ENCODE measurements at regions not wholly inside any gene's neighbourhood (a gene's known extent, or its start where the extent isn't known, plus 50 kb on each side); places are given as distances from the start of the nearest gene placed in this dataset.

DNA sequence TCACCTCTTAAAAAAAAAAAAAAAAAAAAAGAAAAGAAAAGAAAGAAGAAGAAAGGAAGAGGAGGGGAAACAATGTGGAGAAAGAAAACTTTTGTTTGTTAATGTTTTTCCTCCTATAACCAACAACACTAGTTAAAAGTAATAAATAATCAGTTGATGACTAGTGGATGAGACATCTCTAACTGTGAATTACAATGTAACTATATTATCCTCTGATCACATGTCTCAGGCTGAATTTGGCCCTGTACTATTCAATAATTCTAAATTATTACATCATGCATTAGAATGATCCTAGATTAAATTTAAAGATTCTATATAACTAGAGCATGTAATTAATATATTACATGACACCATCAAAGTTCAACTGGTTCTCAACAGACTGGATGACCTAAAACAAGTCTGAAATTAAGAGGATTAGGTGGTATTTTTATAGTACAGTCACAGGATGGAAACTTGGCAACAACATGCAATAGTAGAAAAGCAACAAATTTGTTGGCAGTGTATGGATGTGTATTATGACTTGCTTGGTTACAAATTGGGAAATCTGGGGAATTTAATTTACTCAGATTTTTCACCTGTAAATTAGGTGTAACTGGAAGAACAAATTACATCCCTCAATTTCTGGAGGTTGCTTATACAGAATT is 269.3 kb upstream of the SETBP1 start:
- TF ChIP-seq POLR2A (IDR thresholded peaks at IDR 0.05; ENCODE audit: extremely low read depth, insufficient read length), result no peak
- TF ChIP-seq, protein P1, sequence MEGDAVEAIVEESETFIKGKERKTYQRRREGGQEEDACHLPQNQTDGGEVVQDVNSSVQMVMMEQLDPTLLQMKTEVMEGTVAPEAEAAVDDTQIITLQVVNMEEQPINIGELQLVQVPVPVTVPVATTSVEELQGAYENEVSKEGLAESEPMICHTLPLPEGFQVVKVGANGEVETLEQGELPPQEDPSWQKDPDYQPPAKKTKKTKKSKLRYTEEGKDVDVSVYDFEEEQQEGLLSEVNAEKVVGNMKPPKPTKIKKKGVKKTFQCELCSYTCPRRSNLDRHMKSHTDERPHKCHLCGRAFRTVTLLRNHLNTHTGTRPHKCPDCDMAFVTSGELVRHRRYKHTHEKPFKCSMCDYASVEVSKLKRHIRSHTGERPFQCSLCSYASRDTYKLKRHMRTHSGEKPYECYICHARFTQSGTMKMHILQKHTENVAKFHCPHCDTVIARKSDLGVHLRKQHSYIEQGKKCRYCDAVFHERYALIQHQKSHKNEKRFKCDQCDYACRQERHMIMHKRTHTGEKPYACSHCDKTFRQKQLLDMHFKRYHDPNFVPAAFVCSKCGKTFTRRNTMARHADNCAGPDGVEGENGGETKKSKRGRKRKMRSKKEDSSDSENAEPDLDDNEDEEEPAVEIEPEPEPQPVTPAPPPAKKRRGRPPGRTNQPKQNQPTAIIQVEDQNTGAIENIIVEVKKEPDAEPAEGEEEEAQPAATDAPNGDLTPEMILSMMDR (IDR thresholded peaks at IDR 0.05; ENCODE audit: low read depth, low read length), result no peak
- TF ChIP-seq, protein P2, sequence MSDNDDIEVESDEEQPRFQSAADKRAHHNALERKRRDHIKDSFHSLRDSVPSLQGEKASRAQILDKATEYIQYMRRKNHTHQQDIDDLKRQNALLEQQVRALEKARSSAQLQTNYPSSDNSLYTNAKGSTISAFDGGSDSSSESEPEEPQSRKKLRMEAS (IDR thresholded peaks at IDR 0.05; ENCODE audit: low read depth, low read length), result no peak
- no peak for TF ChIP-seq MYC (IDR thresholded peaks at IDR 0.05; ENCODE audit: low read depth, low read length)
